ENCODE measurements at regions not wholly inside any gene's neighbourhood (a gene's known extent, or its start where the extent isn't known, plus 50 kb on each side); places are given as distances from the start of the nearest gene placed in this dataset.

DNA sequence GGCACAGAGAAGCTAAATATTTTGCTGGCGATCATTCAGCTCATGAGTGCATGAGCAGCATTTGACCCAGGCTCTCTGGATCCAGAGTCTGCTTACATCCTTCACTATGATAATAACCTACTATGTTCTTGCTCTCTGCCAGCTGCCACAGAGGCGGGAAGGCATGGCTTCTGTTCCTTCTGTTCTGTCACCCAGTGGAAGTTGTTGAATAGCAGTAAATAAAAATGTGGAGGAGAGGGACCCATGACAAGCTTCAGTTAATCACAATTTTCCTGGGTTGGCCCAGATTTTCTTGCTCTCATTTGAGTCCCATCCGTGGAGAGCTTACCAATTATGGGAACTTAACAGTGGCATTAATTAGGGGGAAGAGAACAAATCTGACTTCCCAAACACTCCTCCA is 250.1 kb upstream of the NOCT start:
- no peak for DNase-seq
- Mint-ChIP-seq H3K36me3 (ENCODE audit: low read depth) (no peaks in the 10 kb centered on the region), H3K9me3 (no peaks in the 10 kb centered on the region), H3K27me3 (peaks cover 9% of the 10 kb centered on the region), H3K4me1 (ENCODE audit: low read depth) (no peaks in the 10 kb centered on the region), H3K27ac (no peak overlapping the region), H3K4me3 (no peak overlapping the region)

DNA sequence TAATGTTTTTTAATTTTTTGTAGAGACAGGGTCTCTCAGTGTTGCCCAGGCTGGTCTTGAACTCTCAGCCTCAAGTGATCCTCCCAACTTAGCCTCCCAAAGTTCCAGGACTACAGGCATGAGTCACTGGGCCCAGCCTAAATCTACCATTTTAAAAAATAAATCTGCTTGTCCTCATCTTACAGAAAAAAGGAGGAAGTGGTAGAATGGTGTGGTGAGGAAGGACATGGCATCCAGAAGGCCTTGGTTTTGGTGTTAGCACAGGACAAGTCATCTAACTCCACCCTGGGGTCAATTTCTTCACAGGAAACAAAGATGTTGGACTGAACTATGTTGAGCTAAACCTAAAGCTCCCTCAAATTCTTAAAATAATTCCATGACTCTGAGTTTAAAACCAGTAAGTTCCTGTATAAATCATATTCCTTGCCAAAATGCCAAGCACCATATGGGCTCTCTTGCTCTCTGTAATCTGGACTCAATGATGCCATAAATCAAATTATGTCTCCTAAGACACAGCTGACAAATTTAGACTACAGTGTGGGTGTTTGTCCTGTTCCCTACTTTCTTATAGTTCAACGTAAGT is 253.9 kb upstream of the NOCT start:
- Mint-ChIP-seq H3K27me3 (peaks cover 2% of the 10 kb centered on the region), H3K4me3 (no peak overlapping the region), H3K27ac (no peak overlapping the region), H3K4me1 (ENCODE audit: low read depth) (no peaks in the 10 kb centered on the region), H3K36me3 (ENCODE audit: low read depth) (no peaks in the 10 kb centered on the region), H3K9me3 (no peaks in the 10 kb centered on the region)
- no peak for DNase-seq

GRCh38 chr4:138759554-138759902 is 256.1 kb upstream of the NOCT start:
- DNase-seq = no peak
- H3K9me3 Mint-ChIP-seq = no peaks in the 10 kb centered on the region

GRCh38 chr4:138758876-138759553 is 256.6 kb upstream of the NOCT start:
- no peak overlapping the region for H3K4me3 Mint-ChIP-seq
- H3K4me1 Mint-ChIP-seq (ENCODE audit: low read depth) = no peaks in the 10 kb centered on the region
- no peaks in the 10 kb centered on the region for H3K36me3 Mint-ChIP-seq (ENCODE audit: low read depth)
- DNase-seq = no peak
- H3K27me3 Mint-ChIP-seq = no peaks in the 10 kb centered on the region
- H3K27ac Mint-ChIP-seq = no peak overlapping the region
- H3K9me3 Mint-ChIP-seq = no peaks in the 10 kb centered on the region

More at GRCh38 chr4:138759554-138759902, 256.1 kb upstream of the NOCT start:
- Mint-ChIP-seq H3K36me3 (ENCODE audit: low read depth) (no peaks in the 10 kb centered on the region), H3K4me3 (no peak overlapping the region), H3K27ac (no peak overlapping the region), H3K4me1 (ENCODE audit: low read depth) (no peaks in the 10 kb centered on the region), H3K27me3 (no peaks in the 10 kb centered on the region)

DNA sequence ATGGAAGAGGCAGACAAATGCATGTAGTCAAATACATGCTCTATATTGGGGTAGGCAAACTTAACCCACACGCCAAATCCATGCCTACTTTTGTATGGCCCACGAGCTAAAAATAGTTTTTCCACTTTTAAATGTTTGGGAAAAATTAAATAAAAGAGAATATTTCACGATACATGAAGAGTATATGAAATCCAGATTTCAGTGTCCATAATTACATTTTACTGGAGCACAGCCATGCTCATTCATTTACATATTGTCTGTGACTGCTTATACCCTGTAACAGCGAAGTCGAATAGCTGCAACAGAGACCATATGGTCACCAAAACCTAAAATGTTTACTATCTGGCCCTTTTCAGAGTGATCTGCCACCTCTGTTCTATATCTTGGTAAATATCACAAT is 257.4 kb upstream of the NOCT start:
- DNase-seq = no peak
- Mint-ChIP-seq H3K4me1 (ENCODE audit: low read depth) (no peaks in the 10 kb centered on the region), H3K4me3 (no peak overlapping the region), H3K27me3 (no peaks in the 10 kb centered on the region), H3K9me3 (peaks cover 8% of the 10 kb centered on the region), H3K36me3 (ENCODE audit: low read depth) (no peaks in the 10 kb centered on the region), H3K27ac (no peak overlapping the region)

DNA sequence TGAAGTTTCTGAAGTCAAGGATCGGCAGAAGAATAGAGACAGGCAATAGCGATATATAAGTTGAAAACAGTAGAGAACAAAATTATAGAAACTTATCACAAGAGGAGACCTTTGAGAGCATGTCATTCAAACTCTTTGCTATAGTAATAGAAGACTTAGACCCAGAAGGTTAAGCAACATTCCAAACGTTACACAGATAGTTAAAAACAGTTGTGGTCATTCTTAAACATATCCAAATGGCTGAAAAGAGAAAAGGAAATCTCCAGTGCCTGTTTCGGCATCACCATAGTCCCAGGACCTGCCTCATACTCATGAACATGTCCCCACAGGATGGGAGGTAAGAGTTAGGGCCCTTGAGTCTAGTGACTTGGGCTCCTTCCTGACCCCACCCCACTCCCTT is 258.1 kb upstream of the NOCT start:
- no peak overlapping the region for H3K27ac Mint-ChIP-seq
- H3K36me3 Mint-ChIP-seq (ENCODE audit: low read depth) = no peaks in the 10 kb centered on the region
- no peaks in the 10 kb centered on the region for H3K4me1 Mint-ChIP-seq (ENCODE audit: low read depth)
- H3K27me3 Mint-ChIP-seq = no peaks in the 10 kb centered on the region
- no peak for DNase-seq
- H3K9me3 Mint-ChIP-seq = peaks cover 13% of the 10 kb centered on the region
- no peak overlapping the region for H3K4me3 Mint-ChIP-seq

GRCh38 chr4:138756519-138756918 is 259.1 kb upstream of the NOCT start:
- peaks cover 15% of the 10 kb centered on the region for H3K9me3 Mint-ChIP-seq
- no peaks in the 10 kb centered on the region for H3K4me1 Mint-ChIP-seq (ENCODE audit: low read depth)
- DNase-seq = no peak
- no peaks in the 10 kb centered on the region for H3K27me3 Mint-ChIP-seq
- H3K27ac Mint-ChIP-seq = no peak overlapping the region
- H3K36me3 Mint-ChIP-seq (ENCODE audit: low read depth) = no peaks in the 10 kb centered on the region
- H3K4me3 Mint-ChIP-seq = no peak overlapping the region

DNA sequence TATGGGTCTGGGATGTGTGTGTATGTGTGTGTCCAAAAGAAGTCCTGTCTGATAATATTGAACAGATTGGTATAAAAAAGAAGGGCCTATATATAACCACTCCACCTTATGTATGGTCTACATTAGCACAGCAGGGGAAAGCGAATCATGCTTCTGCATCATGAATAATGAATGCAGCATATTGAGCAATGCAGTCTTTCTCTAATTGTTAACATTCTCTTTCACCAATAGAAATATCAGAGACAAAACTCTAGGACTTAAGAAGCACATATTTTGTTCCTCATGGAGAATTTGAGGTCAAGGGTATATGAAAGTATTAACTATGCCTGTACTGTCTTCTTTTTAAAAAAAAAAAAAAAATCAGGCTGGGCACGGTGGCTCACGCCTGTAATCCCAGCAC is 264.3 kb upstream of the NOCT start:
- DNase-seq = no peak
- peaks cover 15% of the 10 kb centered on the region for H3K9me3 Mint-ChIP-seq
- H3K27me3 Mint-ChIP-seq = no peaks in the 10 kb centered on the region
- no peak overlapping the region for H3K27ac Mint-ChIP-seq
- no peak overlapping the region for H3K4me3 Mint-ChIP-seq
- no peaks in the 10 kb centered on the region for H3K36me3 Mint-ChIP-seq (ENCODE audit: low read depth)
- H3K4me1 Mint-ChIP-seq (ENCODE audit: low read depth) = no peaks in the 10 kb centered on the region

DNA sequence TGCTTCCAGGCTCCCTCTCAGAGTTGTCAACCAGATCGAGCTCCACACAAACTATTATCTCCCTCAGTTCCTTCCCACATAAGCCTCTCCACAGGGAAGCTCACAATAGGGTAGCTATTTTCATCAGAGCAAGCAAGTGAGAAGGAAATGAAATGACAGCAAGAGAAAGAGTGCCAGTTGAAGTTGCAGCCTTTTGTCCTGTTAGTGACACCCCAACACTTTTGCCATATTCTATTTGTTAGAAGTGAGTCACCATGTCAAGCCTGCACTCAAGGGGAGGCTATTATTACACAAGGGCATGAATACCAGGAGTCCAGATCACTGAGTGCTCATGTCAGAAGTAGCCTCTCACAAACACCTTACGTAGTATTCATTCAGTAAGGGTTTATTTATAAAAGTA is 266.3 kb upstream of the NOCT start:
- no peak for DNase-seq
- H3K4me1 Mint-ChIP-seq (ENCODE audit: low read depth) = no peaks in the 10 kb centered on the region
- no peaks in the 10 kb centered on the region for H3K27me3 Mint-ChIP-seq
- H3K4me3 Mint-ChIP-seq = no peak overlapping the region
- H3K36me3 Mint-ChIP-seq (ENCODE audit: low read depth) = no peaks in the 10 kb centered on the region
- no peak overlapping the region for H3K27ac Mint-ChIP-seq
- peaks cover 15% of the 10 kb centered on the region for H3K9me3 Mint-ChIP-seq

DNA sequence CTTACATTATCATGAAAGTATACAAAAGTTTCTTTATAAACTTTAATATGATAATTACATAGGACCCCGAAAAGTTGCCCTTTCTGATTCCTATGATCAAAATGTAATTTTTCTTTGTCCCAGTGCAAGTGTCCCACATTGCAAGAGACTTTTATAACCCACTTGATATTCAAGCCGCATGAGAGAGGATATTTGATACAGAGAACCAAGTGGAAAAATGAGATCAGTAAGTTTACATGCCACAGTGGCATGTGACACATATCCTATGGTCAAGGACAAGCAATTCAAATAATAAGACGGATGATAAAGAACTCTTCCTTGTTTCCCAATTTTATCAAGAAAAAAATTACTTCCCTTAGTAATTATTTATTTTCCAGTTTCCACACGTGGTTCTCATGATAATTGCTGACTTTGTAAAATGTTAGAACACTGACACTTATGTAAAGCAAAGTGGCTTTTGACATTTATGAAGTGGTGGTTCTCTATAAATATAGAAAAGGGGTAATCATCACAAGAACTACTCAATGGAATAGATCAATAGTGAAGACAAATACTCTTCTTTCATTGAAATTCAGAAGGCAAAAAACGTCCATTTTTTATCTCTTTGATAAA is 273.7 kb upstream of the NOCT start:
- no peaks in the 10 kb centered on the region for H3K27me3 Mint-ChIP-seq
- no peak for DNase-seq
- H3K4me3 Mint-ChIP-seq = no peak overlapping the region
- peaks cover 3% of the 10 kb centered on the region for H3K9me3 Mint-ChIP-seq
- no peaks in the 10 kb centered on the region for H3K4me1 Mint-ChIP-seq (ENCODE audit: low read depth)
- H3K27ac Mint-ChIP-seq = no peak overlapping the region
- no peaks in the 10 kb centered on the region for H3K36me3 Mint-ChIP-seq (ENCODE audit: low read depth)

DNA sequence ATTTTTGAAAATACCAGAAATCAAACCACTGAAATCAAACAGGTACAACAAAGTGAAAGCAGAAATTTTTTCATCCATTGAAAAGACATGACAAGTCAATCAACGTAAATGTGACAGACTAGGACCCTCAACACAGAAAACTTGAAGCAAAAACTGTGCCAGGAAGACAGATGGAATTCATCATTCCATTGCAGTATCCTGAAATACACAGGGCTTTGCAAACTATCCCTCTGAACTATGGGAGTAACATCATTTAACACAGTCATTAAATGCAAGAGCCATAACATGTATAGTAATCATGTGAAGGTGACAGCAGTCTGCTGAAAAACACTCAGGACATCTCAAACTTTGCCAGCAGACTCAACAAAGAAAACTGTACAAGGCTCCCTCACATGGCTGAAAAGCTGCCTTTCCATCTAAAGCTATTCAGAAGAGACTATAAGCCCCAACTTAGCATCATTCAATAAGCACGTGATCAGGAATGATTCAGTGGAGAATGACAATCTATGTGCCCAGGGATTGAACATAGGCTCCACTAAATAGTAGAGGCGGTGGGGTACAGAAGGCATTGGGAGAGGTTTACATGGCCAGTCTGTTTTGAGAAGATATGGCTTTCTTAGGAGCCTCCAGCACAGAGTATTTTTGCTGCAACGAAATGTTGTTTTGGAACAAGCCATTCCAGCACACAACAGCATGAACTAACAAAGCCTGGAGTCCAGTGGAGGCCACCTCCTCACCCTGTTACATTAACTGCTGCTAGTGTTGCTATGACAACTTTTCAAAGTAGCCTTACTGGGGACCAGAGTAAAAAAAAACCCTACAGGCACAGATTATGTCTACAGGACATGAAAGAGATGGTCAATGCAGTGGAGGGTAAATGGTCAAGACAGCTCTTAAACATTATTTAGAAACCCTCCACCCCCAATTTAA is 274.5 kb upstream of the NOCT start:
- no peak overlapping the region for H3K27ac Mint-ChIP-seq
- H3K27me3 Mint-ChIP-seq = no peaks in the 10 kb centered on the region
- peaks cover 3% of the 10 kb centered on the region for H3K9me3 Mint-ChIP-seq
- H3K4me1 Mint-ChIP-seq (ENCODE audit: low read depth) = no peaks in the 10 kb centered on the region
- no peaks in the 10 kb centered on the region for H3K36me3 Mint-ChIP-seq (ENCODE audit: low read depth)
- no peak overlapping the region for H3K4me3 Mint-ChIP-seq
- no peak for DNase-seq

- H3K36me3 Mint-ChIP-seq (ENCODE audit: low read depth) = no peaks in the 10 kb centered on the region
- H3K4me3 Mint-ChIP-seq = no peak overlapping the region
- H3K27me3 Mint-ChIP-seq = no peaks in the 10 kb centered on the region
- H3K9me3 Mint-ChIP-seq = peaks cover 3% of the 10 kb centered on the region
- H3K4me1 Mint-ChIP-seq (ENCODE audit: low read depth) = no peaks in the 10 kb centered on the region
- DNase-seq = no peak
- H3K27ac Mint-ChIP-seq = no peak overlapping the region
Measured at GRCh38 chr4:138736362-138736761, 279.2 kb upstream of the NOCT start.

- no peaks in the 10 kb centered on the region for H3K36me3 Mint-ChIP-seq (ENCODE audit: low read depth)
- H3K4me1 Mint-ChIP-seq (ENCODE audit: low read depth) = no peaks in the 10 kb centered on the region
- H3K4me3 Mint-ChIP-seq = no peak overlapping the region
- no peaks in the 10 kb centered on the region for H3K27me3 Mint-ChIP-seq
- no peak overlapping the region for H3K27ac Mint-ChIP-seq
- no peaks in the 10 kb centered on the region for H3K9me3 Mint-ChIP-seq
- no peak for DNase-seq
Measured at GRCh38 chr4:138734746-138735145, 280.8 kb upstream of the NOCT start.

DNA sequence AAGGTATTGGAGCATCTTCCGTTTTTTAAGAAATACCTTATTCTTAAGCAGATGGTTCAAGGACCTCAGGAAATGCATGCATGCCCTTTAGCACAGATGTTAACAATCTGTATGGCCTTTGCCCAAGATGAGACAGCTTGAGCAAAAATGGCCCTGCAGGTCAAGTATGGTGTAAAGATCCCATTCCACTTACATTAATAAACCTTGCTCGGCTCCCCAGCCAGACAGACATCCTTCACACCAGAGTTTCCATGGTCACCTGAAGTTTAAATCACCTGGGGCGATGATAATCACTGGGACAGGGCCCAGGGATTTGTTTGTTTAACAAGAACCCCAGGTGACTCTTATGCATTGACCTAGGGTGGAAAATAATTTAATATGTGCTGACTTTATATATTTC is 287.0 kb upstream of the NOCT start:
- no peak overlapping the region for H3K27ac Mint-ChIP-seq
- no peaks in the 10 kb centered on the region for H3K9me3 Mint-ChIP-seq
- H3K27me3 Mint-ChIP-seq = peaks cover 2% of the 10 kb centered on the region
- no peaks in the 10 kb centered on the region for H3K36me3 Mint-ChIP-seq (ENCODE audit: low read depth)
- no peak for DNase-seq
- H3K4me3 Mint-ChIP-seq = no peak overlapping the region
- H3K4me1 Mint-ChIP-seq (ENCODE audit: low read depth) = no peaks in the 10 kb centered on the region

GRCh38 chr4:138727731-138728130 is 287.9 kb upstream of the NOCT start:
- Mint-ChIP-seq H3K27me3 (peaks cover 2% of the 10 kb centered on the region), H3K4me3 (no peak overlapping the region), H3K4me1 (ENCODE audit: low read depth) (no peaks in the 10 kb centered on the region), H3K27ac (no peak overlapping the region), H3K9me3 (no peaks in the 10 kb centered on the region), H3K36me3 (ENCODE audit: low read depth) (no peaks in the 10 kb centered on the region)
- DNase-seq = no peak
